ENCODE measurements at regions not wholly inside any gene's neighbourhood (a gene's known extent, or its start where the extent isn't known, plus 50 kb on each side); places are given as distances from the start of the nearest gene placed in this dataset.

GRCh38 chr2:64711252-64711800, 57.6 kb upstream of the SERTAD2 start:
- TF ChIP-seq GLIS3 (CRISPR knock-in tag; IDR thresholded peaks at IDR 0.05), result no peak
- TF ChIP-seq CSRNP3 (CRISPR knock-in tag; IDR thresholded peaks at IDR 0.05), result no peak
- TF ChIP-seq TCF4 (CRISPR knock-in tag; IDR thresholded peaks at IDR 0.05; ENCODE audit: borderline replicate concordance), result no peak
- TF ChIP-seq PATZ1 (CRISPR knock-in tag; IDR thresholded peaks at IDR 0.05; ENCODE audit: borderline replicate concordance), result no peak
- no peak for TF ChIP-seq ZNF8 (CRISPR knock-in tag; IDR thresholded peaks at IDR 0.05)
- no peak for TF ChIP-seq ZFP3 (CRISPR knock-in tag; IDR thresholded peaks at IDR 0.05)

All from SK-N-SH treated with all-trans-retinoic acid at 6 μM for 48 hours (cell line).